ENCODE measurements at regions not wholly inside any gene's neighbourhood (a gene's known extent, or its start where the extent isn't known, plus 50 kb on each side); places are given as distances from the start of the nearest gene placed in this dataset.

DNA sequence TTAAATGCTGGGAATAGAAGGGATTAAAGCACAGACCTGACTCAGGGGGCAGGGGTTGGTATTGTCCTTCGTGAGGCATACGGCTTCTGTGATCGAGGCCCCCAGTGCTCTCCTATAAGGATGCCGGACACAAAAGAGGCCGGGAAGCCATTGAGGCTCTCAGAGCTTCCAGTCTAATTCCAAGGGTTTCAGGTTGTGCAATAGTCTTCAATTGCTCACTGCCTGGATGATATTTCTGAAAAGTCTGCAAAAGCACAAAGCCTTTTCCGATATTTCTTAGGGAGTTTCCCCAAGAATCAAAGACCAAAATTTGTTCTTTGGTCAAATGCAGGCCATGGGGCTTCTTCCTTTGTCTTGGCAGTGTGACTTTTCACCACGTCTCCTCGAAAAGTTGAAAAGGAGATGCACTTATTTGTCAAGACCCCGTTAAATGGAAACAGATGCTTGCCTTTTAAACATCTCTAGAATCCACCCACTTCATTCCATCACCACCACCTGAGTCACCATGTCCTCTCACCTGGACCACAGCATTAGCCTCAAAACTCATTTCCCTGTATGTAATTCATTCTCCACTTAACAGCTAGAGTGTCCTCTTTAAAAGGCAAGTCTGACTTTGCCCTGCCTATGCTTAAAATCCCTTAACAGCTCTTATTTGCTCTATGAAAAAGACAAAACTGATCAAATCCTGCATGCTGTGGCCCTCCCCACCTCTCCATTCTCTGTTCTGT lies 134.8 kb upstream of the NAMPT start:
- DNase-seq (ENCODE audit: low read depth): peak; percentile 27

- peak; percentile 85 for DNase-seq (ENCODE audit: low read depth)
Measured at GRCh38 chr7:106418526-106418925, 133.7 kb upstream of the NAMPT start.

- peak; percentile 90 for DNase-seq (ENCODE audit: low read depth)
Measured at GRCh38 chr7:106418094-106418493, 133.3 kb upstream of the NAMPT start.

DNA sequence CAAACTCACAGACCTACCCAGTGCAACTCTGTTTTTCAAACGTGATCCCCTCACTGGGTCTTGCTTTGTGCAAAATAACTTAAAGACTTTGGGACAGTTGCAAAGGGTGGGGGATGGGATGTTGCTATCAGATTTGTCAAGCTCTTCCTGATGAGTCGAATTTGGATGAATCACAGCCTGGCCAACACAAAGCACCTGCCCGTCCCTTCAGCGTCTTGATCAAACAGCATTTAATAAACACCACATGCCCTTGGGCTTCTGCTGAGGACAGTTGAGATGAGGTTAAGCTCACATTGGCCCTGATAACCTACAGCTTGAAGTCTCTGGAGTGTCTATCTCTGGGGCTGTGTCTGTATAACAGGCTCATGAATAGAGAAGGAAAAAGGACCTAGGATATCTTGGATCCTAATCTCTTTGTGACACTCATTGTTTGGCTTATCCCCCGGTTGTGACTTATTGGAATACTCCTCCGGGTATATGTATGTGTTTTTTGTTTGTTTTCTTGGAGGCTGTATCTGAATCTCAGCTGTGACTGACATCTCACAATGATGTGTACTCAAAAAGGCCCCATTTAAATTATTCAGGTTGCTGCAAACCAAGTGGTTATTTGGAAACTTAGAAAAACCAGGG lies 132.6 kb upstream of the NAMPT start:
- DNase-seq (ENCODE audit: low read depth): peak; percentile 52

- DNase-seq (ENCODE audit: low read depth): no peak
Measured at GRCh38 chr7:106416430-106416829, 131.6 kb upstream of the NAMPT start.

- DNase-seq (ENCODE audit: low read depth): peak; percentile 65
Measured at GRCh38 chr7:106415433-106415832, 130.7 kb upstream of the NAMPT start.

- DNase-seq (ENCODE audit: low read depth): no peak
Measured at GRCh38 chr7:106413446-106413845, 128.7 kb upstream of the NAMPT start.

- DNase-seq (ENCODE audit: low read depth): no peak
Measured at GRCh38 chr7:106405697-106406141, 120.9 kb upstream of the NAMPT start.

DNA sequence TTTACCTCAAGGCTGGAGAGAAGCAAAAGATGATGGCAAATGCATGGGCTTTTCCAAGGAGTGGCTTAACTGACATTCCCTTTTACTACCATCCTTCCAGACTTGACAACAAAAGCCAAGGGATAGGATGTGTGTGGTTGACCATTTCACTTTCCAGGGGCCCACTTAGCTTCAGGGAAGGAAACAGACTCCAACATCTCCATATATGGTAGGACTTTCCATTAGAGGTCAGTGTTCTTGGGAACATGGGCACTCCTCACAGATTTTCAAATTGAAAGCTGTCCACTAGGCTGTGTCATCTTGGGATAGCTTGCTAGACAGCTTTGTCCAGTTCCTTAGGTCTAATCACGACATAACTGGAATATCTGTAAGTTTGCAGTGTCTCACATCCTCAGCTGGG lies 118.1 kb upstream of the NAMPT start:
- no peak for DNase-seq (ENCODE audit: low read depth)

DNA sequence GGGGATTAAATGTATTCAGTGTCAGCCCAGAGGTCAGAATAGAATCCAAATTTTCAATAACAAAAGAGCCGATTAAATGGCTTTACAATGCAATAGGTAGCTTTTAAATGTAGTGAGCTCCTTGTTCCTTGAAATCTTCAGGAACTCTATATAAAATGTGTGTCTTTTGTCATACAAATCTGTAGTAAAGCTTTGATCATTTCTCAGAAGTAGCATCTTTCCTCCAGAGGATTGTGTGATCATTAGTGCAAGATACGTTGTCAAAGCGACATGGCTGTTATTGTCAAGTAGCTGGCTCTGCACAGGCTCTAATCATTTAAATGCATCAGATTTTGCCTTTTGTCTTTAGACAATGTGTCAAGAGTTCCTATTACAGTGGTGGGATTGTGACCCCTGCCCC lies 116.1 kb upstream of the NAMPT start:
- DNase-seq (ENCODE audit: low read depth): no peak

- no peak for DNase-seq (ENCODE audit: low read depth)
Measured at GRCh38 chr7:106398786-106399185, 114.0 kb upstream of the NAMPT start.

DNA sequence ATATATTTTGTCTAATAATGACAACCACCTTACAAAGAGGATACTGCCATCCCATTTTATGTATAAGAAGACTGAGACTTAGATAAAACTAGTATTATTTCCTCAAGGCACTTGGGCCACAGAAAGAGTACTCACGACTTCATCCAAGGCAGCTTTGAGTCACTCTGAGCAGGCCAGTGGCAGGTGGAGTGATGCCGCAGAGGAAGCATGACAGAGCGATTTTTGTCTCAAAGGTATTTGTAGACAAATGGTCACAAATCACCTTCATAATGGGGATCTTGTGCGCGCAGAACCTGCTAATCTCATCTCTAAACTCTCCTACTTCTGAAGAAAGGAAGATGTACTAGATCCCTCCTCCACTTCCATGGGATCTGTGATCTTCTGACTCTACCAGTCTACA lies 113.2 kb upstream of the NAMPT start:
- DNase-seq (ENCODE audit: low read depth): no peak

GRCh38 chr7:106394526-106394925 lies 109.7 kb upstream of the NAMPT start:
- DNase-seq (ENCODE audit: low read depth): no peak

GRCh38 chr7:106393564-106394251 lies 108.9 kb upstream of the NAMPT start:
- DNase-seq (ENCODE audit: low read depth): no peak

GRCh38 chr7:106392590-106392989 lies 107.8 kb upstream of the NAMPT start:
- DNase-seq (ENCODE audit: low read depth): no peak

DNA sequence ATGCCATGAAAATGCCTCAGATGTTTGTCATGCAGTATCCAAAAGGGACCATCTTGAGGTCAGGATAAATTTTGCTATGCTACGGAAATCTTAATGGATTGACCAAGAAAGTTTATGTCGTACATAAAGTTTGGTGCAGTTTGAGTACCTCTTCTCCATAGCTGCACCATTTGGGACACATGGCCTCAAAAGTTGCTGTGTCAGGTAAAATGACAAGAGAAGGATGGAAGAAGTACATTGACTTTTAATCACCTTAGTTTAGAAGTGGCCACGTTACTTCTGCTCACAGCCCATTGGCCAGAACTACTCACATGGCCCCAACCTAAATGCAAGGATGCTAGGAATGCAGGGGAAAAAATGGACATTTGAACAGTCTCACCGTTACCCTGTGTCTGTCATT lies 107.4 kb upstream of the NAMPT start:
- DNase-seq (ENCODE audit: low read depth): no peak

GRCh38 chr7:106386958-106387357 lies 102.2 kb upstream of the NAMPT start:
- DNase-seq (ENCODE audit: low read depth): no peak

- DNase-seq (ENCODE audit: low read depth): no peak
Measured at GRCh38 chr7:106384373-106384772, 99.6 kb upstream of the NAMPT start.

DNA sequence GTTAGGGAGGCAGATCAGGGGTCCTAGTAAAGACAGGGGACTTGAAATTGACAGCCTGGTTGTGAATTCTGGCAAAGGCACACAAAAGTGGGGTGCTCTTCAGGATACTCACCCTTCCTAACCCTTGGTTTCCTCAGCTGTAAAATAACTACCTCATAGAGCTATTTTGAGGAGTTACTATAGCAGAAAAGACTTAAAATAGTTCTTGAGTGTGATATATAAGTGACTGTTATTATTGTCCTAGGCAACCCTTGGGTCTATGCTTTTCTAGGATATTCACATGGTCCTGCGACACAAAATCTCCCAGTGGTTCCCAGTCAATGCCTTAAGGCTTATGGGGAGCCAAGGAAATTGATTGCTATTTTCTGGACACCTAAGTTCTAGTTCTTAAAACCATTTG lies 98.1 kb upstream of the NAMPT start:
- no peak for DNase-seq (ENCODE audit: low read depth)

GRCh38 chr7:106382129-106382528 lies 97.3 kb upstream of the NAMPT start:
- DNase-seq (ENCODE audit: low read depth): no peak

DNA sequence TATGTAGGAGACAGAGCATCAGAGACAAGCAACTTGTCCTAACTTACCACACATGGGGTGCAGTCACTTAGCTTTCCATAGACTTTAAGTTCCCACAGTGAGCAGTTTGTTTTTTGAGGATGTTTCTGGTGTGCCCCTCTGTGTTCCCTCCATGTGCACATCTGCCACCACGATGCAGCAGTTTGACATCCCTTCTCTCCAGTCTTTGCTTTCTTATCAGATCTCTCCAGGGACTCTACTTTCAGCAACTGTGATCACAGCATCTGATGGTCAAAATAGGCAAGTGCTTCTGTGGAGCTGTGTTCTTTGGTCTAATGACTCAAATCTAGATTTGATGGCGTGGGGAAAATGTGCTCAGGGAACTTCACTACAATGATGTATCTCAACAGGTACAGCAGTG lies 96.5 kb upstream of the NAMPT start:
- no peak for DNase-seq (ENCODE audit: low read depth)

- DNase-seq (ENCODE audit: low read depth): no peak
Measured at GRCh38 chr7:106377847-106378361, 93.1 kb upstream of the NAMPT start.

Data from iris pigment epithelial cell (primary cell).